Left lung (tissue), 4 donors: ENCODE measurements at regions not wholly inside any gene's neighbourhood (a gene's known extent, or its start where the extent isn't known, plus 50 kb on each side); places are given as distances from the start of the nearest gene placed in this dataset.

Experiments used
- ATAC-seq: fragments of 200-7000 bp; cut with Tn5 transposase; one replicate; pipeline ENCODE4 v1.9.1; 2020; ENCODE audit warnings: moderate library complexity
- DNase-seq, 4 donors: peaks; one replicate each; pipeline ENCODE4 v3.0.0-alpha.2; 2013 to 2020
- H3K27ac ChIP-seq, 2 donors: fragments of 200-600 bp; sonication (generic) in 1 of 2; one replicate each; pipeline versions ENCODE4 v1.5.0 to v1.8.0; 2020 to 2021
- H3K27me3 ChIP-seq, 2 donors: fragments of 200-600 bp; sonication (generic) in 1 of 2; one replicate each; pipeline versions ENCODE4 v1.5.0 to v1.8.0; 2020 to 2021
- H3K36me3 ChIP-seq, 2 donors: fragments of 200-600 bp; sonication (generic) in 1 of 2; one replicate each; pipeline versions ENCODE4 v1.5.0 to v1.8.0; 2020 to 2021
- H3K4me1 ChIP-seq, 2 donors: fragments of 200-600 bp; one replicate each; pipeline ENCODE4 v1.8.0; 2021
- H3K4me3 ChIP-seq, 2 donors: fragments of 200-600 bp; sonication (generic) in 1 of 2; one replicate each; pipeline versions ENCODE4 v1.5.0 to v1.8.0; 2020 to 2021; ENCODE audit warnings: mild to moderate bottlenecking in 1 of 2
- H3K9me3 ChIP-seq, 2 donors: fragments of 200-600 bp; sonication (generic) in 1 of 2; one replicate each; pipeline versions ENCODE4 v1.5.0 to v1.8.0; 2020 to 2021
- CTCF ChIP-seq, 2 donors: fragments of 200-600 bp; sonication (generic) in 1 of 2; IDR thresholded peaks; one replicate each; pipeline versions ENCODE4 v1.5.0 to v1.8.0; 2021; ENCODE audit warnings: antibody characterized with exemption in 2 of 2
- intact Hi-C, 2 donors: fragments of 100-400 bp; cut with DNase I; formaldehyde crosslinking; loops; one replicate each; pipeline versions ENCODE4 v1.11.2 to v1.14.2; 2022
- donor health status: DM: no; HTN: yes; CAD: no.
- donor health status: DM: no; HTN: no; CAD: no.

- H3K4me1 ChIP-seq = no peaks in the 10 kb centered on the region
- H3K27ac ChIP-seq = no peak overlapping the region
- intact Hi-C loops = no loop called here
- H3K27me3 ChIP-seq = no peaks in the 10 kb centered on the region
- no peak overlapping the region for H3K4me3 ChIP-seq
- DNase-seq = no peak
- no peaks in the 10 kb centered on the region for H3K36me3 ChIP-seq
- no peak for TF ChIP-seq CTCF (IDR thresholded peaks at IDR 0.05)
- H3K9me3 ChIP-seq = peaks cover 0 to 5% of the 10 kb centered on the region in 2 donors
- ATAC-seq = no peak
Measured at GRCh38 chr1:116832932-116833578, 76.7 kb upstream of the PTGFRN start.

- no peak for DNase-seq
- ATAC-seq = no peak
- Histone ChIP-seq H3K4me1 (no peaks in the 10 kb centered on the region), H3K36me3 (no peaks in the 10 kb centered on the region), H3K4me3 (no peak overlapping the region), H3K27ac (no peak overlapping the region), H3K27me3 (no peaks in the 10 kb centered on the region), H3K9me3 (peaks cover 0 to 5% of the 10 kb centered on the region in 2 donors)
- intact Hi-C loops = no loop called here
- TF ChIP-seq CTCF (IDR thresholded peaks at IDR 0.05) = no peak
Measured at GRCh38 chr1:116833718-116834117, 76.0 kb upstream of the PTGFRN start.

- Histone ChIP-seq H3K4me3 (no peak overlapping the region), H3K27ac (no peak overlapping the region), H3K36me3 (no peaks in the 10 kb centered on the region), H3K27me3 (no peaks in the 10 kb centered on the region), H3K4me1 (no peaks in the 10 kb centered on the region), H3K9me3 (peaks cover 0 to 5% of the 10 kb centered on the region in 2 donors)
- DNase-seq (no peak), ATAC-seq (no peak)
- intact Hi-C loops = no loop called here
- TF ChIP-seq CTCF (IDR thresholded peaks at IDR 0.05) = no peak
Measured at GRCh38 chr1:116834595-116834994, 75.1 kb upstream of the PTGFRN start.

- TF ChIP-seq CTCF (IDR thresholded peaks at IDR 0.05) = no peak
- Histone ChIP-seq H3K36me3 (no peaks in the 10 kb centered on the region), H3K4me3 (no peak overlapping the region), H3K9me3 (peaks cover 0 to 5% of the 10 kb centered on the region in 2 donors), H3K4me1 (no peaks in the 10 kb centered on the region), H3K27me3 (no peaks in the 10 kb centered on the region), H3K27ac (no peak overlapping the region)
- intact Hi-C loops = no loop called here
- DNase-seq = no peak
- ATAC-seq = no peak
Measured at GRCh38 chr1:116835161-116835560, 74.6 kb upstream of the PTGFRN start.

GRCh38 chr1:116836099-116836498 is 73.6 kb upstream of the PTGFRN start:
- no peak overlapping the region for H3K27ac ChIP-seq
- no peaks in the 10 kb centered on the region for H3K36me3 ChIP-seq
- no peak for TF ChIP-seq CTCF (IDR thresholded peaks at IDR 0.05)
- no peak overlapping the region for H3K4me3 ChIP-seq
- H3K4me1 ChIP-seq = no peaks in the 10 kb centered on the region
- H3K9me3 ChIP-seq = peaks cover 0 to 5% of the 10 kb centered on the region in 2 donors
- ATAC-seq (no peak), DNase-seq (no peak)
- H3K27me3 ChIP-seq = no peaks in the 10 kb centered on the region
- intact Hi-C loops = no loop called here
